HepG2 (cell line): ENCODE measurements at regions not wholly inside any gene's neighbourhood (a gene's known extent, or its start where the extent isn't known, plus 50 kb on each side); places are given as distances from the start of the nearest gene placed in this dataset.

Source experiments
- ASH2L ChIP-seq: fragments of 300-600, 200-600 bp; sonication (generic); IDR thresholded peaks from 2 replicates; pipeline ENCODE4 v1.7.0; 2017; ENCODE audit warnings: low read depth, mild to moderate bottlenecking, moderate library complexity, mixed read lengths, low read length; ENCODE audit not compliant: insufficient read length
- EP300 ChIP-seq, 3 experiments: sonication (generic) in 1 of 3; formaldehyde crosslinking in 1 of 3; IDR thresholded peaks; 2 replicates each; pipeline versions ENCODE4 v1.5.1 to v1.6.1; 2011 to 2020; ENCODE audit warnings: low read depth in 2 of 3, low read length in 2 of 3, borderline replicate concordance in 1 of 3, improper control_type of control experiment in 1 of 3, mild to moderate bottlenecking in 1 of 3, missing genetic modification reagents in 1 of 3, moderate library complexity in 1 of 3
- ETV5 ChIP-seq: IDR thresholded peaks from 2 replicates; pipeline ENCODE4 v1.6.1; 2018; ENCODE audit warnings: missing biosample characterization, missing genetic modification reagents, inconsistent platforms, borderline replicate concordance
- RBM39 ChIP-seq: fragments of 200-400 bp; formaldehyde crosslinking; IDR thresholded peaks from one replicate; pipeline ENCODE4 v1.6.1; 2018; ENCODE audit warnings: antibody characterized with exemption, mild to moderate bottlenecking, low read depth, low read length; ENCODE audit not compliant: poor library complexity, severe bottlenecking
- SSRP1 ChIP-seq: IDR thresholded peaks from 2 replicates; pipeline ENCODE4 v1.6.1; 2016; ENCODE audit warnings: control low read depth
- STAT6 ChIP-seq: sonication (generic); formaldehyde crosslinking; IDR thresholded peaks from 2 replicates; pipeline ENCODE4 v1.4.0; 2020; ENCODE audit warnings: missing genetic modification reagents, mild to moderate bottlenecking, borderline replicate concordance
- ZBTB2 ChIP-seq: sonication (generic); formaldehyde crosslinking; IDR thresholded peaks from 2 replicates; pipeline ENCODE4 v1.8.0; 2022; ENCODE audit warnings: low read depth, missing genetic modification reagents
- ZBTB21 ChIP-seq: sonication (generic); formaldehyde crosslinking; IDR thresholded peaks from 2 replicates; pipeline ENCODE4 v1.4.0; 2020; ENCODE audit warnings: missing genetic modification reagents
- ZNF564 ChIP-seq: sonication (generic); formaldehyde crosslinking; IDR thresholded peaks from 2 replicates; pipeline ENCODE4 v1.8.1; 2023; ENCODE audit warnings: mild to moderate bottlenecking, missing genetic modification reagents
- TF ChIP-seq, protein P1 (sequence below): sonication (generic); formaldehyde crosslinking; IDR thresholded peaks from 2 replicates; pipeline ENCODE4 v1.5.1; 2020; ENCODE audit warnings: missing genetic modification reagents, mild to moderate bottlenecking, borderline replicate concordance
- TF ChIP-seq, protein P2 (sequence below), 2 experiments: sonication (generic) in 1 of 2; formaldehyde crosslinking in 1 of 2; IDR thresholded peaks; 2 replicates each; pipeline versions ENCODE4 v1.5.1 to v1.6.1; 2011 to 2020; ENCODE audit warnings: borderline replicate concordance in 1 of 2, low read depth in 1 of 2, low read length in 1 of 2, mild to moderate bottlenecking in 1 of 2, missing genetic modification reagents in 1 of 2, moderate library complexity in 1 of 2

DNA sequence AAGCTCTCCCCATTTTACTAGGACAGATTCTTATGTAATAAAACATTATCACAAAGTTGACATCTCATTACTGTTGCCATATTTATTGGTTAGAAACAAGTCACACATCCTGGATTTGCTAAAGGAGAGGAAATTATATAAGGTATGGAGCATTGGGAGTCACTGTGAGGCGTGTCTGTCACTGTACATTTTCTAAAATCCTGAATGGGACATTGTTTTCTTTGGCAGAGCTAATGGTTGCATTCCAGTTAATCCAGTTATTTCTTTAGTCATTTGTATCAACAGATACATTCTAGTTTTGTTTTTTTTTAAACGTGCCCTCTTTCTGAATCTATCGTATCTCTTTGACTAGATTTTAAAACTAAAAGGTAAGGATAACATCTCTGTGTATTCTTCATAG lies 70.2 kb upstream of the MITF start:
- TF ChIP-seq ZBTB2 (CRISPR knock-in tag) (no peak), ETV5 (CRISPR knock-in tag) (no peak), RBM39 (no peak), EP300 (IDR thresholded peaks at IDR 0.05; ENCODE audit: low read depth in 2 of 2, low read length in 2 of 2) (no peak), EP300 (CRISPR knock-in tag; IDR thresholded peaks at IDR 0.05; ENCODE audit: borderline replicate concordance) (no peak), SSRP1 (CRISPR knock-in tag) (no peak), ZNF564 (no peak), ASH2L (no peak), ZBTB21 (no peak), STAT6 (CRISPR knock-in tag) (no peak)
- TF ChIP-seq, protein P1, sequence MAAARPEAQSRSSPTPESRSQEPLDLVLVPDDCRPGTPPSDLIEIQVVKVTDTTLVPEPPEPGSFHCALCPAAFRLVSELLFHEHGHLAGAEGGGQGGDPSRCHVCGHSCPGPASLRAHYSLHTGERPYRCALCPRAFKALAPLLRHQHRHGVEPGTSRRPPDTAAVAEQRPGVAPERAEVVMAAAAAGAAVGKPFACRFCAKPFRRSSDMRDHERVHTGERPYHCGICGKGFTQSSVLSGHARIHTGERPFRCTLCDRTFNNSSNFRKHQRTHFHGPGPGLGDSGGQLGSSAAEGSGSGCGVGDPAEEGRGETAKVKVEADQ (CRISPR knock-in tag) = no peak
- TF ChIP-seq, protein P2, sequence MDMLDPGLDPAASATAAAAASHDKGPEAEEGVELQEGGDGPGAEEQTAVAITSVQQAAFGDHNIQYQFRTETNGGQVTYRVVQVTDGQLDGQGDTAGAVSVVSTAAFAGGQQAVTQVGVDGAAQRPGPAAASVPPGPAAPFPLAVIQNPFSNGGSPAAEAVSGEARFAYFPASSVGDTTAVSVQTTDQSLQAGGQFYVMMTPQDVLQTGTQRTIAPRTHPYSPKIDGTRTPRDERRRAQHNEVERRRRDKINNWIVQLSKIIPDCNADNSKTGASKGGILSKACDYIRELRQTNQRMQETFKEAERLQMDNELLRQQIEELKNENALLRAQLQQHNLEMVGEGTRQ (IDR thresholded peaks at IDR 0.05; ENCODE audit: low read depth, low read length) = no peak
- TF ChIP-seq, protein P2 (CRISPR knock-in tag; IDR thresholded peaks at IDR 0.05; ENCODE audit: borderline replicate concordance) = no peak
